ENCODE measurements at regions not wholly inside any gene's neighbourhood (a gene's known extent, or its start where the extent isn't known, plus 50 kb on each side); places are given as distances from the start of the nearest gene placed in this dataset.

DNA sequence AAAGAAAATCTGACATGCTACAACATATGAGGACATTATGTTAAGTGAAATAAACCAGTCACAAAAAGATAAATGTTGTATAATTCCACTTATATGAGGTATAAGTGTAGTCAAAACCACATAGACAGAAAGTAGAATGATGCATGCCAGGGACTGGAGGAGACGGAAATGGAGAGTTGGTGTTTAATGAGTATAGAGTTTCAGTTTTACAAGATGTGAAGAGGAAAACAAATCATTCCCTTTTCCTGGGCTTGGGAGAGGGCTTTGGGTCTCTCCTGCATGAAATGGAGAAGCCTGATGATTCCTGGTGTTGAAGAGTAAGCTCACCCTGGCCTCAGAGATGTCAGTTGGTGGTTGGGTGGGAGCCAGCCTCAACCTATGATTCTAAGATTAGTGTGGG lies 158.4 kb upstream of the PLXNC1 start:
- DNase-seq, result no peak
- H3K4me3 Mint-ChIP-seq, result no peak overlapping the region
- TF ChIP-seq, protein P1, sequence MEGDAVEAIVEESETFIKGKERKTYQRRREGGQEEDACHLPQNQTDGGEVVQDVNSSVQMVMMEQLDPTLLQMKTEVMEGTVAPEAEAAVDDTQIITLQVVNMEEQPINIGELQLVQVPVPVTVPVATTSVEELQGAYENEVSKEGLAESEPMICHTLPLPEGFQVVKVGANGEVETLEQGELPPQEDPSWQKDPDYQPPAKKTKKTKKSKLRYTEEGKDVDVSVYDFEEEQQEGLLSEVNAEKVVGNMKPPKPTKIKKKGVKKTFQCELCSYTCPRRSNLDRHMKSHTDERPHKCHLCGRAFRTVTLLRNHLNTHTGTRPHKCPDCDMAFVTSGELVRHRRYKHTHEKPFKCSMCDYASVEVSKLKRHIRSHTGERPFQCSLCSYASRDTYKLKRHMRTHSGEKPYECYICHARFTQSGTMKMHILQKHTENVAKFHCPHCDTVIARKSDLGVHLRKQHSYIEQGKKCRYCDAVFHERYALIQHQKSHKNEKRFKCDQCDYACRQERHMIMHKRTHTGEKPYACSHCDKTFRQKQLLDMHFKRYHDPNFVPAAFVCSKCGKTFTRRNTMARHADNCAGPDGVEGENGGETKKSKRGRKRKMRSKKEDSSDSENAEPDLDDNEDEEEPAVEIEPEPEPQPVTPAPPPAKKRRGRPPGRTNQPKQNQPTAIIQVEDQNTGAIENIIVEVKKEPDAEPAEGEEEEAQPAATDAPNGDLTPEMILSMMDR (IDR thresholded peaks at IDR 0.05), result no peak
- H3K27me3 Mint-ChIP-seq (ENCODE audit: insufficient read depth), result no peaks in the 10 kb centered on the region; the same call in 1 of the 2 replicates
- peaks cover 13% of the 10 kb centered on the region for H3K4me1 Mint-ChIP-seq (ENCODE audit: low read depth)
- no peaks in the 10 kb centered on the region for H3K36me3 Mint-ChIP-seq (ENCODE audit: low read depth)
- H3K27ac Mint-ChIP-seq, result no peak overlapping the region
- H3K9me3 Mint-ChIP-seq, result no peaks in the 10 kb centered on the region

DNA sequence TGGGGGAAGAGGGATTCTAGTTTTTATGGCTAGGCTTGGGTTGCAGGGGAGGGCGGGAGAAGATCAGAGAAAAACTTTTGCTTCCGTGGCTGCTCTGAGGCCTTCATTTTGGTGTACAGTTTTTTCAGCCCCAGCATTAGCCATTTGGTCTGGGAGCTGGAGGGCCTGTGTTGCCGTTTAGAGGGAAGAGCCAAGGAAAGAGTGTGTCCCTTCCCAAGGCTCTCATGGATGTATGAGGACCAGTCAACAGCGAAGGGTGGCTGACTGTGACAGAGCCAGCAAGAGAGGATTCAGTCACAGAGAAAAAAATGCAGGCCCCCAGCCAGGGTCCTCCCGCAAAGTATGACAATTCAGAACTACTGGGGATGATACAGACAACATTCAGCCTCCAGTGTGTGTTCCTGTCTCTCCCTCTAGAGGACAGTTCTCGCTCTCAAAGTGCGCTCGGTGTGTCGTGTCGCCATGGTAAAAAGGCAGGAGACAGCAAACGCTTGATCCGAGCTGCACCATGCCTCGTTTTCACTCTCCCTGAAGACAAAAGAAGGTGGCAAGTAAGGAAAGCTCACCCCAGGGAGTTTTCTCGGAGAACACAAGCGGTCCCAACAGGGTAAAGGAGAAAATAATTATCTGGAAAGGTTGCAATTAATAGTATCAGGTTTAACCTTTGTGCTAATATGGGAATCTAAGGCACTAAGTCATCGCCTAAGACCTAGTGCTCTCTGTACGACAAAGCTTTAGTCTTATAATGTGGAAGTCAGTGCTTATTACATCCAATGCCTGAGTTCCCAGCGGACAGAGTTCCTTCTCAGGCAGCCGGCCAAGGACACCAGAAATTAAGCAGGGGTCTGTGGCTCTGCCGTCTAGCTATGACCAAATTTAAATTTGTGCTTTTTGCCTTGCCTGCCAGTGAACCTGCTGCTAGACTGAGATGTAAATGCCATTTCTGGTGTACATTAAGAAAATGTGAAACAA lies 157.3 kb upstream of the PLXNC1 start:
- DNase-seq, result peak; percentile 55
- H3K9me3 Mint-ChIP-seq, result no peaks in the 10 kb centered on the region
- TF ChIP-seq, protein P1 (IDR thresholded peaks at IDR 0.05), result peak; percentile 63
- H3K36me3 Mint-ChIP-seq (ENCODE audit: low read depth), result no peaks in the 10 kb centered on the region
- H3K27me3 Mint-ChIP-seq (ENCODE audit: insufficient read depth), result no peaks in the 10 kb centered on the region; the same call in 1 of the 2 replicates
- H3K27ac Mint-ChIP-seq, result peak overlapping the region; percentile 55; the same call in 1 of the 2 replicates
- H3K4me1 Mint-ChIP-seq (ENCODE audit: low read depth), result peaks cover 13% of the 10 kb centered on the region
- H3K4me3 Mint-ChIP-seq, result no peak overlapping the region

DNA sequence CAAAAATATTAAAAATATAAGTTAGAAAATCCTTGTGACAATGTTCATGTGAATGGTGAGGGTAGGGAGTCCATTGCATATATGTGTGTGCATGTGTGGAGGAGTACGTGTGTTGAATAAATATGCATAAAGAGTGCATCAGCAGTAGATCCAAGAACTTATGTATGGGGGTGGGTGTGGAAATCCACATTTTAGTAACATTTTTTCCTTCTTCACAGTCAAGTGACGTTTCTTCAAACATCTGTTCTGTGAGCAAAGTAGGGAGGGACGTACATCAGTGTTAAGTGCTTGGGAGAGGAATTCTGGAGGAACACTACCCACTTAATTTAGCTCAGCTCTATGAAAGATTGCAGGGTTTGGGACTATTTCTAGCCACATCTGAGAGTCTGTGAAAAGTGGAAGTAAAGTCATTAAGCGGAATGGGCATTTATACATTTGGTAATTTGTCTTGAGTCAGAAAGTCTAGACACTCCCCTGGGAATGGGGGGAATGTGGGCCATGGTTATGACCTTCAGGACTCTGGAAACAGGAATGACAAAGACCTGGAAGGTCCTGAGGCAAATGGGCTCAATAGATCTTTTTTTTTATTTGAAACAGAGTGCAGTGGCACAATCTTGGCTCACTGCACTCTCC lies 156.4 kb upstream of the PLXNC1 start:
- H3K4me1 Mint-ChIP-seq (ENCODE audit: low read depth), result peaks cover 13% of the 10 kb centered on the region
- H3K4me3 Mint-ChIP-seq, result no peak overlapping the region
- no peak for DNase-seq
- H3K27me3 Mint-ChIP-seq (ENCODE audit: insufficient read depth), result no peaks in the 10 kb centered on the region; the same call in 1 of the 2 replicates
- TF ChIP-seq, protein P1 (IDR thresholded peaks at IDR 0.05), result no peak
- H3K9me3 Mint-ChIP-seq, result no peaks in the 10 kb centered on the region
- H3K36me3 Mint-ChIP-seq (ENCODE audit: low read depth), result no peaks in the 10 kb centered on the region
- H3K27ac Mint-ChIP-seq, result no peak overlapping the region

DNA sequence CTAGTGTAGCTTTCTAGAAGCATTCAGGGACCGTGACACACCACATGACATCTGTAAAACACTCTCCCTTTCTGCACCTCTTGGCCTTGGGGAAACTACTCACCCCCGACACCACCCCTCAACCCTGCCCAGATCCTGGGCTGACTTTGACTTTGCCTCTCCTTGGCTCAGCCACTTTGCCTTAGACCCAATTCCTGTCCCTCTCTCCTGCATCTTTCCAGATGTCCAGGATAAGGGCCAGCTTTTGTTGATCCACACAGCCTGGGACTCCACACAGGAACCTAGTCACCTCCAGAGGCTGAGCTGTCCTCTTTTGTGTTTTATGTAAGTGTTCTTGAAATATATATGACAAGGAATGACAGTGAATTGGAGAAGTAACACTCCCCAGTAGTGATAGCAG lies 153.7 kb upstream of the PLXNC1 start:
- Mint-ChIP-seq H3K4me1 (ENCODE audit: low read depth) (peaks cover 13% of the 10 kb centered on the region), H3K36me3 (ENCODE audit: low read depth) (no peaks in the 10 kb centered on the region), H3K27ac (no peak overlapping the region), H3K9me3 (peaks cover 11% of the 10 kb centered on the region; the same call in 1 of the 2 replicates), H3K27me3 (ENCODE audit: insufficient read depth) (no peaks in the 10 kb centered on the region; the same call in 1 of the 2 replicates), H3K4me3 (no peak overlapping the region)
- TF ChIP-seq, protein P1 (IDR thresholded peaks at IDR 0.05), result no peak
- no peak for DNase-seq

DNA sequence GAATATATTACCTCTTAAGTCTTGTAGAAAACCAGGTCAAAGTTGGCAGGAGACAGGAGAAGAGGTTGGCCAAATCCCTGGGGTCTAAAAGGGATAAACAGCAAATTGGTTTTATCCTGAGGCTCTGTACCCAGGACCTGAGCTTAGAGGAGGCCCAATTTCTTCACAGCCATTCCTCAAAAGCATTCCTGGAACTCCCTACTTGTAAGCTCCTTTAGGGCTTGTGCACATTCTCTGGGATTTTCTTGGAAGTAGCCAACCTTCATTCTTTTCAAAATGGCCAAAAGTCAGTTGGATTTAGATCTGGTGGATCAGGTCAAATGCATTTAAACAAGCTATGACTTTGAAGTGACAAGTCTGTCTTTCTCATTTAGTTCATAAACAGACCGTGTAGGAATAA lies 152.1 kb upstream of the PLXNC1 start:
- H3K9me3 Mint-ChIP-seq, result peaks cover 11% of the 10 kb centered on the region; the same call in 1 of the 2 replicates
- H3K27me3 Mint-ChIP-seq (ENCODE audit: insufficient read depth), result no peaks in the 10 kb centered on the region; the same call in 1 of the 2 replicates
- TF ChIP-seq, protein P1 (IDR thresholded peaks at IDR 0.05), result no peak
- no peak overlapping the region for H3K4me3 Mint-ChIP-seq
- H3K27ac Mint-ChIP-seq, result no peak overlapping the region
- no peak for DNase-seq
- H3K36me3 Mint-ChIP-seq (ENCODE audit: low read depth), result no peaks in the 10 kb centered on the region
- H3K4me1 Mint-ChIP-seq (ENCODE audit: low read depth), result peaks cover 7% of the 10 kb centered on the region
